Esophagus squamous epithelium (tissue), 5 donors: ENCODE measurements at regions not wholly inside any gene's neighbourhood (a gene's known extent, or its start where the extent isn't known, plus 50 kb on each side); places are given as distances from the start of the nearest gene placed in this dataset.

Experiments
- DNase-seq: peaks from one replicate; lab custom pipeline; 2025; lab: John Stamatoyannopoulos, UW
- H3K27ac ChIP-seq, 4 donors: fragments of 200-600 bp; sonication (generic); one replicate each; pipeline ENCODE4 v1.5.1; 2016 to 2019; ENCODE audit warnings: mild to moderate bottlenecking in 1 of 4
- H3K27me3 ChIP-seq, 4 donors: fragments of 200-600 bp; sonication (generic); 1 replicate in 3 of 4; 2 replicates in 1 of 4; pipeline versions ENCODE4 v1.5.1 to v1.6.0; 2017 to 2021; ENCODE audit warnings: antibody characterized with exemption in 1 of 4
- H3K36me3 ChIP-seq, 3 donors: fragments of 200-600 bp; sonication (generic); one replicate each; pipeline ENCODE4 v1.5.1; 2016 to 2019
- H3K4me1 ChIP-seq, 3 donors: fragments of 200-600 bp; sonication (generic); one replicate each; pipeline ENCODE4 v1.5.1; 2017 to 2019
- H3K4me3 ChIP-seq, 4 donors: fragments of 200-600 bp; sonication (generic); 1 replicate in 3 of 4; 2 replicates in 1 of 4; pipeline ENCODE4 v1.5.1; 2016 to 2019; ENCODE audit warnings: mild to moderate bottlenecking in 2 of 4, moderate library complexity in 1 of 4
- H3K9me3 ChIP-seq, 3 donors: fragments of 200-600 bp; sonication (generic); one replicate each; pipeline ENCODE4 v1.5.1; 2016 to 2019
- POLR2A ChIP-seq, 4 donors: fragments of 450-650 bp; IDR thresholded peaks; one replicate each; pipeline ENCODE4 v1.6.1; 2017; ENCODE audit warnings: antibody characterized with exemption in 4 of 4, mild to moderate bottlenecking in 4 of 4, moderate library complexity in 3 of 4
- WGBS, 2 donors: methylation state at CpG; one replicate each; pipeline ENCODE4 v1.1.5; 2018; 5-methylcytosine and 5-hydroxymethylcytosine counted together
- intact Hi-C: fragments of 100-400 bp; cut with DNase I; formaldehyde crosslinking; loops from one replicate; pipeline ENCODE4 v1.15.0; 2022
- TF ChIP-seq, protein P1 (sequence below), 6 experiments: fragments of 450-650 bp in 4 of 6; fragments of 200-600 bp in 2 of 6; sonication (generic) in 2 of 6; IDR thresholded peaks; one replicate each; pipeline ENCODE4 v1.5.1; 2016 to 2019; ENCODE audit warnings: antibody characterized with exemption in 6 of 6, mild to moderate bottlenecking in 4 of 6, moderate library complexity in 4 of 6
- donor health status: DM: yes; HTN: yes; CAD: no.

GRCh38 chr5:167971706-167972105 lies 319.7 kb upstream of the WWC1 start:
- 93 to 94% methylated on average over 3 of the region's 3 CpGs for WGBS, 2 donors

GRCh38 chr5:167973126-167973525 lies 318.3 kb upstream of the WWC1 start:
- no peak for DNase-seq
- Histone ChIP-seq H3K9me3 (no peaks in the 10 kb centered on the region), H3K4me1 (no peaks in the 10 kb centered on the region), H3K27me3 (peaks cover 0 to 6% (median 0%) of the 10 kb centered on the region in 4 donors), H3K27ac (no peak overlapping the region), H3K36me3 (no peaks in the 10 kb centered on the region), H3K4me3 (no peak overlapping the region)
- intact Hi-C loops, result no loop called here
- TF ChIP-seq, protein P1, sequence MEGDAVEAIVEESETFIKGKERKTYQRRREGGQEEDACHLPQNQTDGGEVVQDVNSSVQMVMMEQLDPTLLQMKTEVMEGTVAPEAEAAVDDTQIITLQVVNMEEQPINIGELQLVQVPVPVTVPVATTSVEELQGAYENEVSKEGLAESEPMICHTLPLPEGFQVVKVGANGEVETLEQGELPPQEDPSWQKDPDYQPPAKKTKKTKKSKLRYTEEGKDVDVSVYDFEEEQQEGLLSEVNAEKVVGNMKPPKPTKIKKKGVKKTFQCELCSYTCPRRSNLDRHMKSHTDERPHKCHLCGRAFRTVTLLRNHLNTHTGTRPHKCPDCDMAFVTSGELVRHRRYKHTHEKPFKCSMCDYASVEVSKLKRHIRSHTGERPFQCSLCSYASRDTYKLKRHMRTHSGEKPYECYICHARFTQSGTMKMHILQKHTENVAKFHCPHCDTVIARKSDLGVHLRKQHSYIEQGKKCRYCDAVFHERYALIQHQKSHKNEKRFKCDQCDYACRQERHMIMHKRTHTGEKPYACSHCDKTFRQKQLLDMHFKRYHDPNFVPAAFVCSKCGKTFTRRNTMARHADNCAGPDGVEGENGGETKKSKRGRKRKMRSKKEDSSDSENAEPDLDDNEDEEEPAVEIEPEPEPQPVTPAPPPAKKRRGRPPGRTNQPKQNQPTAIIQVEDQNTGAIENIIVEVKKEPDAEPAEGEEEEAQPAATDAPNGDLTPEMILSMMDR (IDR thresholded peaks at IDR 0.05), result no peak
- TF ChIP-seq POLR2A (IDR thresholded peaks at IDR 0.05), result no peak
- whole genome bisulfite sequencing, 2 donors, result 80 to 90% methylated on average over 4 of the region's 4 CpGs

More at GRCh38 chr5:167971706-167972105, 319.7 kb upstream of the WWC1 start:
- DNase-seq, result no peak
- intact Hi-C loops, result no loop called here
- no peaks in the 10 kb centered on the region for H3K4me1 ChIP-seq
- H3K36me3 ChIP-seq, result no peaks in the 10 kb centered on the region
- no peaks in the 10 kb centered on the region for H3K27me3 ChIP-seq
- H3K4me3 ChIP-seq, result no peak overlapping the region
- H3K9me3 ChIP-seq, result no peaks in the 10 kb centered on the region
- TF ChIP-seq POLR2A (IDR thresholded peaks at IDR 0.05), result no peak
- TF ChIP-seq, protein P1 (IDR thresholded peaks at IDR 0.05), result no peak
- H3K27ac ChIP-seq, result no peak overlapping the region

DNA sequence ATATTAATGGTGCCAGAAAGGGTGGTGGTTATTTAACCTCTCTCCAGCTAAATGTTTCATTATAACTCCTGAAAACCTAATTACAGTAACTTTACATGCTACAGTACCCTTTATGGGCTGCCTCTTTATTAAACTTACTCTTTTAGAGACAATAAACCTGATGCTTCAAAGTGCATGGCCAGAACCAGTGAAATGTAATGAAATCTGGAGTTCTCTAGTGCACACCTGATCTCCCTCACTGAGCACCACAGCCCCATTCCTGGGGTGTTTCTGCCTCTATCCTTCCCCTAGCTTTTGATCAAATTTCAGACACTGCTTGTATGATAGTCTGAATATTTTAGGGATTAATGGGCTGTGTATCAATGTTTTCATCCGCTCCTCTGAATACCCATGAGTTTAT lies 306.5 kb upstream of the WWC1 start:
- peaks cover 0 to 8% (median 0%) of the 10 kb centered on the region in 3 donors for H3K4me1 ChIP-seq
- no peak overlapping the region for H3K4me3 ChIP-seq
- 60 to 82% methylated on average over 1 of the region's 1 CpG for WGBS, 2 donors
- no peak for TF ChIP-seq POLR2A (IDR thresholded peaks at IDR 0.05)
- TF ChIP-seq, protein P1 (IDR thresholded peaks at IDR 0.05), result no peak
- no peak overlapping the region for H3K27ac ChIP-seq
- intact Hi-C loops, result no loop called here
- no peaks in the 10 kb centered on the region for H3K36me3 ChIP-seq
- H3K9me3 ChIP-seq, result no peaks in the 10 kb centered on the region
- H3K27me3 ChIP-seq, result peaks cover 0 to 50% (median 0%) of the 10 kb centered on the region in 4 donors
- no peak for DNase-seq

GRCh38 chr5:167985373-167985772 lies 306.1 kb upstream of the WWC1 start:
- Histone ChIP-seq H3K27me3 (peaks cover 0 to 50% (median 0%) of the 10 kb centered on the region in 4 donors), H3K4me1 (peaks cover 0 to 12% (median 0%) of the 10 kb centered on the region in 3 donors), H3K4me3 (no peak overlapping the region), H3K27ac (no peak overlapping the region), H3K9me3 (no peaks in the 10 kb centered on the region), H3K36me3 (no peaks in the 10 kb centered on the region)
- DNase-seq, result no peak
- intact Hi-C loops, result no loop called here
- 68 to 72% methylated on average over 8 of the region's 8 CpGs for WGBS, 2 donors
- no peak for TF ChIP-seq POLR2A (IDR thresholded peaks at IDR 0.05)
- TF ChIP-seq, protein P1 (IDR thresholded peaks at IDR 0.05), result no peak

DNA sequence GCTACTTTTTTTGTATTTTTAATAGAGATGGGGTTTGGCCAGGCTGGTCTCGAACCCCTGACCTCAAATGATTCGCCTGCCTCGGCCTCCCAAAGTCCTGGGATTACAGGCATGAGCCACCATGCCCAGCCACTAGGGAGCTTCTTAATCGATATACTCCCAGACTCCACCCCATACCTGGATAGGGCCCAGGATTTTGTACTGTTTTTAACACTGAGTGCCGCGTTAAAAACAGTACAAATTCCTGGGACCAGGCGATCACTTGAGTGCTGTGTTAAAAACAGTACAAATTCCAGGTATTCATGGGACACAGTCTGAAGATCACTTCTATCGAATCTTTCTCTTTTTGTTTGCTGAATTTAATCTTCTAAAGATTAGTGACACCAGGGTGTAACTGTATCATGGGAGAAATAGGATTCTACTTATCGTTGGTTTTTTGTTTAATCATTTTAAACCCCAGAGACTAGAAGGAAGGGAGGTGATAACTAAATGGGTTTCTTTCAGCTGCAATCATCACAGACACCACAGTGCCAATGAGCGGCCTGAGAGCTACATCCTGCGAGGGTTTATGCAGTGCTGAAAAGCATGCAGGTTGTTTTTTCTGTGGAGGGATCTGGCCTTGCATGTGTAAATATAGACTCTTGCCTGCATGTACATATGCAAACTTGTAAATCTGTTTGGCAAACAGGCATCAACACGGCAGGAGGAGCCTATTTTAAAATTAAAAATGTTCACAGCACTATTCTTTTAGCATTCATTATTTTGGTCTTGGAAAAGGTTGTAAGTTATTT lies 303.8 kb upstream of the WWC1 start:
- Histone ChIP-seq H3K9me3 (no peaks in the 10 kb centered on the region), H3K27ac (no peak overlapping the region), H3K36me3 (no peaks in the 10 kb centered on the region), H3K4me1 (peaks cover 0 to 16% (median 0%) of the 10 kb centered on the region in 3 donors), H3K4me3 (no peak overlapping the region), H3K27me3 (peaks cover 0 to 56% (median 0%) of the 10 kb centered on the region in 4 donors)
- intact Hi-C loops, result no loop called here
- DNase-seq, result no peak
- WGBS, 2 donors, result 77 to 78% methylated on average over 10 to 12 of the region's 12 CpGs
- TF ChIP-seq, protein P1 (IDR thresholded peaks at IDR 0.05), result no peak
- TF ChIP-seq POLR2A (IDR thresholded peaks at IDR 0.05), result no peak
